AG09319 (cell line): ENCODE measurements at regions not wholly inside any gene's neighbourhood (a gene's known extent, or its start where the extent isn't known, plus 50 kb on each side); places are given as distances from the start of the nearest gene placed in this dataset.

ENCODE experiments used
- DNase-seq: peaks from one replicate; pipeline ENCODE4 v3.0.0-alpha.2; 2010; ENCODE audit warnings: low read depth; ENCODE audit errors: extremely low read depth
- CTCF ChIP-seq: IDR thresholded peaks from 2 replicates; pipeline ENCODE4 v1.5.1; 2011; ENCODE audit warnings: low read depth, mild to moderate bottlenecking, inconsistent platforms, low read length, moderate library complexity

- no peak for DNase-seq
- no peak for TF ChIP-seq CTCF
These were observed 88.3 kb upstream of the HTR1E start for GRCh38 chr6:86848986-86849385.

- no peak for DNase-seq
- TF ChIP-seq CTCF = no peak
These were observed 104.6 kb upstream of the HTR1E start for GRCh38 chr6:86832686-86833085.

- DNase-seq = no peak
- no peak for TF ChIP-seq CTCF
These were observed 111.9 kb upstream of the HTR1E start for GRCh38 chr6:86825436-86825835.

GRCh38 chr6:86822747-86823146, 114.6 kb upstream of the HTR1E start:
- no peak for TF ChIP-seq CTCF

GRCh38 chr6:86820750-86821149, 116.6 kb upstream of the HTR1E start:
- no peak for DNase-seq
- no peak for TF ChIP-seq CTCF

More at GRCh38 chr6:86822747-86823146, 114.6 kb upstream of the HTR1E start:
- no peak for DNase-seq

GRCh38 chr6:86793649-86794048, 143.7 kb upstream of the HTR1E start:
- no peak for TF ChIP-seq CTCF
- no peak for DNase-seq

- no peak for DNase-seq
- no peak for TF ChIP-seq CTCF
These were observed 145.9 kb upstream of the HTR1E start for GRCh38 chr6:86791476-86791875.
